ENCODE measurements at regions not wholly inside any gene's neighbourhood (a gene's known extent, or its start where the extent isn't known, plus 50 kb on each side); places are given as distances from the start of the nearest gene placed in this dataset.
"Not testable (repeated sequence)": the region's sequence is repeated elsewhere in the genome, so short reads cannot be mapped to it uniquely, and the experiment has no call there.

- H3K27me3 Mint-ChIP-seq (ENCODE audit: low read depth in 3 of 3): peaks cover 1 to 5% (median 4%) of the 10 kb centered on the region in 3 donors
- Histone ChIP-seq H3K27ac (ENCODE audit: low read depth in 1 of 2, low read length in 2 of 2) (no peak overlapping the region), H3K4me1 (ENCODE audit: control insufficient read depth in 1 of 2, insufficient read depth in 2 of 2, low read length in 2 of 2) (no peaks in the 10 kb centered on the region), H2AFZ (ENCODE audit: insufficient read depth, low read depth, low read length, poor library complexity, severe bottlenecking) (no peak overlapping the region), H3K27me3 (ENCODE audit: control insufficient read depth in 2 of 2, insufficient read depth in 2 of 2, low read length in 2 of 2) (no peaks in the 10 kb centered on the region), H3K4me2 (replicated peaks; ENCODE audit: extremely low read depth, low read length, poor library complexity, severe bottlenecking) (no peak overlapping the region), H4K20me1 (ENCODE audit: insufficient read depth, low read length) (no peaks in the 10 kb centered on the region), H3K79me2 (ENCODE audit: insufficient read depth, low read length) (no peaks in the 10 kb centered on the region), H3K36me3 (replicated peaks in 1 of 2; ENCODE audit: control insufficient read depth in 1 of 2, insufficient read depth in 2 of 2, low read length in 2 of 2) (no peaks in the 10 kb centered on the region), H3K9ac (ENCODE audit: insufficient read depth, low read length, poor library complexity, severe bottlenecking) (no peak overlapping the region), H3K9me3 (replicated peaks in 1 of 2; ENCODE audit: control insufficient read depth in 1 of 2, insufficient read depth in 1 of 2, low read length in 2 of 2) (no peaks in the 10 kb centered on the region), H3K4me3 (replicated peaks in 1 of 3; ENCODE audit: low read depth in 2 of 3, low read length in 3 of 3) (no peak overlapping the region)
- H3K4me3 Mint-ChIP-seq: no peak overlapping the region
- peaks cover 0 to 6% (median 2%) of the 10 kb centered on the region in 7 donors for H3K9me3 Mint-ChIP-seq
- intact Hi-C loops (cut with micrococcal nuclease): no loop called here
- TF ChIP-seq CTCF (IDR thresholded peaks at IDR 0.05): no peak
- no peaks in the 10 kb centered on the region for H3K4me1 Mint-ChIP-seq
- no peaks in the 10 kb centered on the region for H3K36me3 Mint-ChIP-seq
- no peak overlapping the region for H3K27ac Mint-ChIP-seq
- no peak for DNase-seq
- WGBS (ENCODE audit: insufficient coverage): 88% methylated on average over 5 of the region's 7 CpGs
These were observed 91.3 kb downstream of the PLXNA1 start for GRCh38 chr3:127073941-127074820.

GRCh38 chr3:127074900-127075360 is 92.0 kb downstream of the PLXNA1 start:
- Histone ChIP-seq H3K9ac (ENCODE audit: insufficient read depth, low read length, poor library complexity, severe bottlenecking) (no peak overlapping the region), H4K20me1 (ENCODE audit: insufficient read depth, low read length) (no peaks in the 10 kb centered on the region), H3K79me2 (ENCODE audit: insufficient read depth, low read length) (no peaks in the 10 kb centered on the region), H3K36me3 (replicated peaks in 1 of 2; ENCODE audit: control insufficient read depth in 1 of 2, insufficient read depth in 2 of 2, low read length in 2 of 2) (no peaks in the 10 kb centered on the region), H3K4me1 (ENCODE audit: control insufficient read depth in 1 of 2, insufficient read depth in 2 of 2, low read length in 2 of 2) (no peaks in the 10 kb centered on the region), H2AFZ (ENCODE audit: insufficient read depth, low read depth, low read length, poor library complexity, severe bottlenecking) (no peak overlapping the region), H3K9me3 (replicated peaks in 1 of 2; ENCODE audit: control insufficient read depth in 1 of 2, insufficient read depth in 1 of 2, low read length in 2 of 2) (no peaks in the 10 kb centered on the region), H3K27ac (ENCODE audit: low read depth in 1 of 2, low read length in 2 of 2) (no peak overlapping the region), H3K27me3 (ENCODE audit: control insufficient read depth in 2 of 2, insufficient read depth in 2 of 2, low read length in 2 of 2) (no peaks in the 10 kb centered on the region), H3K4me2 (replicated peaks; ENCODE audit: extremely low read depth, low read length, poor library complexity, severe bottlenecking) (no peak overlapping the region), H3K4me3 (replicated peaks in 1 of 3; ENCODE audit: low read depth in 2 of 3, low read length in 3 of 3) (no peak overlapping the region)
- no peak overlapping the region for H3K4me3 Mint-ChIP-seq
- no peak for DNase-seq
- H3K27ac Mint-ChIP-seq: no peak overlapping the region
- 78% methylated on average over 4 of the region's 4 CpGs for WGBS (ENCODE audit: insufficient coverage)
- H3K9me3 Mint-ChIP-seq: peaks cover 0 to 6% (median 2%) of the 10 kb centered on the region in 7 donors
- H3K4me1 Mint-ChIP-seq: no peaks in the 10 kb centered on the region
- peaks cover 1 to 7% (median 4%) of the 10 kb centered on the region in 3 donors for H3K27me3 Mint-ChIP-seq (ENCODE audit: low read depth in 3 of 3)
- intact Hi-C loops (cut with micrococcal nuclease): no loop called here
- H3K36me3 Mint-ChIP-seq: no peaks in the 10 kb centered on the region
- TF ChIP-seq CTCF (IDR thresholded peaks at IDR 0.05): no peak

GRCh38 chr3:127076166-127076992 is 93.5 kb downstream of the PLXNA1 start:
- WGBS (ENCODE audit: insufficient coverage): 95% methylated on average over 25 of the region's 34 CpGs
- H3K36me3 Mint-ChIP-seq; intact Hi-C loops (cut with micrococcal nuclease); H3K27ac ChIP-seq (ENCODE audit: low read depth in 1 of 2, low read length in 2 of 2); H3K9ac ChIP-seq (ENCODE audit: insufficient read depth, low read length, poor library complexity, severe bottlenecking); H2AFZ ChIP-seq (ENCODE audit: insufficient read depth, low read depth, low read length, poor library complexity, severe bottlenecking); H3K4me3 ChIP-seq (replicated peaks in 1 of 3; ENCODE audit: low read depth in 2 of 3, low read length in 3 of 3); H3K9me3 ChIP-seq (replicated peaks in 1 of 2; ENCODE audit: control insufficient read depth in 1 of 2, insufficient read depth in 1 of 2, low read length in 2 of 2); H3K27ac Mint-ChIP-seq; H4K20me1 ChIP-seq (ENCODE audit: insufficient read depth, low read length); H3K4me1 Mint-ChIP-seq; H3K27me3 ChIP-seq (ENCODE audit: control insufficient read depth in 2 of 2, insufficient read depth in 2 of 2, low read length in 2 of 2); H3K36me3 ChIP-seq (replicated peaks in 1 of 2; ENCODE audit: control insufficient read depth in 1 of 2, insufficient read depth in 2 of 2, low read length in 2 of 2); H3K4me3 Mint-ChIP-seq; H3K4me2 ChIP-seq (replicated peaks; ENCODE audit: extremely low read depth, low read length, poor library complexity, severe bottlenecking); H3K9me3 Mint-ChIP-seq; H3K4me1 ChIP-seq (ENCODE audit: control insufficient read depth in 1 of 2, insufficient read depth in 2 of 2, low read length in 2 of 2); H3K79me2 ChIP-seq (ENCODE audit: insufficient read depth, low read length); H3K27me3 Mint-ChIP-seq (ENCODE audit: low read depth in 3 of 3); DNase-seq: not testable (repeated sequence)

Measured in CD14-positive monocyte (primary cell).